ENCODE measurements at regions not wholly inside any gene's neighbourhood (a gene's known extent, or its start where the extent isn't known, plus 50 kb on each side); places are given as distances from the start of the nearest gene placed in this dataset.

- TF ChIP-seq CTCF (IDR thresholded peaks at IDR 0.05; ENCODE audit: poor library complexity, severe bottlenecking), result no peak
Observed at GRCh38 chr2:128701418-128701817, 382.8 kb upstream of the HS6ST1 start.

GRCh38 chr2:128702616-128703015, 383.9 kb upstream of the HS6ST1 start:
- Histone ChIP-seq H3K36me3 (ENCODE audit: low read depth) (no peaks in the 10 kb centered on the region), H3K9me3 (ENCODE audit: severe bottlenecking) (peaks cover 2% of the 10 kb centered on the region), H3K4me3 (ENCODE audit: severe bottlenecking) (no peak overlapping the region), H3K27me3 (ENCODE audit: insufficient read depth, poor library complexity, severe bottlenecking) (peaks cover 2% of the 10 kb centered on the region), H3K4me1 (ENCODE audit: insufficient read depth, poor library complexity, severe bottlenecking) (peaks cover 4% of the 10 kb centered on the region), H3K27ac (ENCODE audit: poor library complexity, severe bottlenecking) (no peak overlapping the region)
- DNase-seq (ENCODE audit: low spot score) (no peak), ATAC-seq (ENCODE audit: low read depth) (no peak)
- TF ChIP-seq CTCF (IDR thresholded peaks at IDR 0.05; ENCODE audit: poor library complexity, severe bottlenecking), result no peak

More at GRCh38 chr2:128701418-128701817, 382.8 kb upstream of the HS6ST1 start:
- Histone ChIP-seq H3K36me3 (ENCODE audit: low read depth) (no peaks in the 10 kb centered on the region), H3K4me1 (ENCODE audit: insufficient read depth, poor library complexity, severe bottlenecking) (peaks cover 4% of the 10 kb centered on the region), H3K27me3 (ENCODE audit: insufficient read depth, poor library complexity, severe bottlenecking) (peaks cover 2% of the 10 kb centered on the region), H3K27ac (ENCODE audit: poor library complexity, severe bottlenecking) (no peak overlapping the region), H3K4me3 (ENCODE audit: severe bottlenecking) (no peak overlapping the region), H3K9me3 (ENCODE audit: severe bottlenecking) (no peaks in the 10 kb centered on the region)
- ATAC-seq (ENCODE audit: low read depth), result no peak
- no peak for DNase-seq (ENCODE audit: low spot score)

- H3K4me3 ChIP-seq (ENCODE audit: severe bottlenecking), result no peak overlapping the region
- H3K4me1 ChIP-seq (ENCODE audit: insufficient read depth, poor library complexity, severe bottlenecking), result no peaks in the 10 kb centered on the region
- TF ChIP-seq CTCF (IDR thresholded peaks at IDR 0.05; ENCODE audit: poor library complexity, severe bottlenecking), result no peak
- H3K27me3 ChIP-seq (ENCODE audit: insufficient read depth, poor library complexity, severe bottlenecking), result no peaks in the 10 kb centered on the region
- no peaks in the 10 kb centered on the region for H3K36me3 ChIP-seq (ENCODE audit: low read depth)
- H3K9me3 ChIP-seq (ENCODE audit: severe bottlenecking), result peaks cover 13% of the 10 kb centered on the region
- DNase-seq (ENCODE audit: low spot score), result no peak
- no peak for ATAC-seq (ENCODE audit: low read depth)
- no peak overlapping the region for H3K27ac ChIP-seq (ENCODE audit: poor library complexity, severe bottlenecking)
Observed at GRCh38 chr2:128708106-128708816, 389.6 kb upstream of the HS6ST1 start.

GRCh38 chr2:128710242-128710641, 391.6 kb upstream of the HS6ST1 start:
- H3K36me3 ChIP-seq (ENCODE audit: low read depth), result no peaks in the 10 kb centered on the region
- ATAC-seq (ENCODE audit: low read depth) (no peak), DNase-seq (ENCODE audit: low spot score) (no peak)
- H3K4me3 ChIP-seq (ENCODE audit: severe bottlenecking), result no peak overlapping the region
- no peaks in the 10 kb centered on the region for H3K27me3 ChIP-seq (ENCODE audit: insufficient read depth, poor library complexity, severe bottlenecking)
- H3K9me3 ChIP-seq (ENCODE audit: severe bottlenecking), result peaks cover 13% of the 10 kb centered on the region
- no peaks in the 10 kb centered on the region for H3K4me1 ChIP-seq (ENCODE audit: insufficient read depth, poor library complexity, severe bottlenecking)
- no peak overlapping the region for H3K27ac ChIP-seq (ENCODE audit: poor library complexity, severe bottlenecking)
- TF ChIP-seq CTCF (IDR thresholded peaks at IDR 0.05; ENCODE audit: poor library complexity, severe bottlenecking), result no peak

- H3K4me1 ChIP-seq (ENCODE audit: insufficient read depth, poor library complexity, severe bottlenecking), result no peaks in the 10 kb centered on the region
- H3K36me3 ChIP-seq (ENCODE audit: low read depth), result no peaks in the 10 kb centered on the region
- ATAC-seq (ENCODE audit: low read depth) (no peak), DNase-seq (ENCODE audit: low spot score) (no peak)
- H3K9me3 ChIP-seq (ENCODE audit: severe bottlenecking), result peaks cover 13% of the 10 kb centered on the region
- H3K4me3 ChIP-seq (ENCODE audit: severe bottlenecking), result no peak overlapping the region
- TF ChIP-seq CTCF (IDR thresholded peaks at IDR 0.05; ENCODE audit: poor library complexity, severe bottlenecking), result no peak
- no peaks in the 10 kb centered on the region for H3K27me3 ChIP-seq (ENCODE audit: insufficient read depth, poor library complexity, severe bottlenecking)
- H3K27ac ChIP-seq (ENCODE audit: poor library complexity, severe bottlenecking), result no peak overlapping the region
Observed at GRCh38 chr2:128710729-128711128, 392.1 kb upstream of the HS6ST1 start.
